Fibroblast of lung (primary cell): ENCODE measurements at regions not wholly inside any gene's neighbourhood (a gene's known extent, or its start where the extent isn't known, plus 50 kb on each side); places are given as distances from the start of the nearest gene placed in this dataset.

ENCODE experiments used
- DNase-seq, 2 donors: peaks; one replicate each; pipeline versions ENCODE4 v3.0.0 to v3.0.0-alpha.2; 2010; ENCODE audit warnings: low read depth in 2 of 2
- H2AFZ ChIP-seq: 2 replicates; pipeline ENCODE4 v1.5.1; 2012; ENCODE audit warnings: low read length, control low read depth, inconsistent platforms
- H3K27ac ChIP-seq: 2 replicates; pipeline ENCODE4 v1.5.1; 2011; ENCODE audit warnings: low read length, control low read depth; ENCODE audit not compliant: insufficient read depth
- H3K27me3 ChIP-seq: 2 replicates; pipeline ENCODE4 v1.5.1; 2011; ENCODE audit warnings: mild to moderate bottlenecking, low read length; ENCODE audit not compliant: control insufficient read depth, insufficient read depth
- H3K36me3 ChIP-seq: 2 replicates; pipeline ENCODE4 v1.5.1; 2011; ENCODE audit warnings: low read length; ENCODE audit not compliant: control insufficient read depth, insufficient read depth
- H3K4me1 ChIP-seq: 2 replicates; pipeline ENCODE4 v1.5.1; 2011; ENCODE audit warnings: low read length; ENCODE audit not compliant: control insufficient read depth, insufficient read depth; ENCODE audit errors: extremely low read depth
- H3K4me2 ChIP-seq: 2 replicates; pipeline ENCODE4 v1.5.1; 2011; ENCODE audit warnings: low read length, control low read depth; ENCODE audit not compliant: insufficient read depth; ENCODE audit errors: extremely low read depth
- H3K4me3 ChIP-seq, 4 experiments: fragments of 200-600 bp in 1 of 4; sonication (generic) in 1 of 4; replicated peaks in 1 of 4; 2 replicates each; pipeline ENCODE4 v1.5.1; 2011 to 2016; ENCODE audit warnings: low read length in 4 of 4, low read depth in 3 of 4, mild to moderate bottlenecking in 3 of 4, control low read depth in 2 of 4, inconsistent platforms in 1 of 4, mixed read lengths in 1 of 4; ENCODE audit not compliant: insufficient read depth in 1 of 4; ENCODE audit errors: control extremely low read depth in 1 of 4
- H3K79me2 ChIP-seq: 2 replicates; pipeline ENCODE4 v1.5.1; 2012; ENCODE audit warnings: mild to moderate bottlenecking, low read length, inconsistent platforms; ENCODE audit not compliant: control insufficient read depth, insufficient read depth
- H3K9ac ChIP-seq: 2 replicates; pipeline ENCODE4 v1.5.1; 2011; ENCODE audit warnings: mild to moderate bottlenecking, low read length, control low read depth; ENCODE audit not compliant: insufficient read depth
- H3K9me3 ChIP-seq: 2 replicates; pipeline ENCODE4 v1.5.1; 2012; ENCODE audit warnings: low read depth, low read length; ENCODE audit not compliant: control insufficient read depth, insufficient read depth
- H4K20me1 ChIP-seq: 2 replicates; pipeline ENCODE4 v1.5.1; 2011; ENCODE audit warnings: low read length; ENCODE audit not compliant: control insufficient read depth, insufficient read depth; ENCODE audit errors: extremely low read depth
- CTCF ChIP-seq, 2 donors: IDR thresholded peaks in 1 of 2; conservative IDR thresholded peaks in 1 of 2; 1 replicate in 1 of 2; 2 replicates in 1 of 2; pipeline ENCODE4 v1.5.1; 2011 to 2012; ENCODE audit warnings: low read length in 2 of 2, control low read depth in 1 of 2, inconsistent platforms in 1 of 2, low read depth in 1 of 2, mild to moderate bottlenecking in 1 of 2
- EZH2 ChIP-seq: IDR thresholded peaks from 2 replicates; pipeline ENCODE4 v1.5.1; 2012; ENCODE audit warnings: low read length, control low read depth, mild to moderate bottlenecking; ENCODE audit errors: missing control alignments

- H3K9me3 ChIP-seq = no peaks in the 10 kb centered on the region
- H3K27me3 ChIP-seq = no peaks in the 10 kb centered on the region
- peak in 1 of 2 donors; percentile 40 for DNase-seq
- H3K79me2 ChIP-seq = no peaks in the 10 kb centered on the region
- H3K4me3 ChIP-seq = no peak overlapping the region
- TF ChIP-seq EZH2 (no peak), CTCF (conservative IDR thresholded peaks at IDR 0.05 in 1 of 2, IDR thresholded peaks at IDR 0.05 in 1 of 2; ENCODE audit: low read depth in 1 of 2, low read length in 2 of 2) (no peak)
- no peak overlapping the region for H3K27ac ChIP-seq
- no peak overlapping the region for H2AFZ ChIP-seq
- no peaks in the 10 kb centered on the region for H4K20me1 ChIP-seq
- peaks cover 8% of the 10 kb centered on the region for H3K4me1 ChIP-seq
- H3K4me2 ChIP-seq = no peak overlapping the region
- H3K9ac ChIP-seq = no peak overlapping the region
- H3K36me3 ChIP-seq = no peaks in the 10 kb centered on the region
These were observed 90.3 kb upstream of the DUSP10 start for GRCh38 chr1:221832151-221832550.

GRCh38 chr1:221829327-221830015, 87.6 kb upstream of the DUSP10 start:
- H3K27ac ChIP-seq = peak overlapping the region; percentile 49
- TF ChIP-seq EZH2 (no peak), CTCF (conservative IDR thresholded peaks at IDR 0.05 in 1 of 2, IDR thresholded peaks at IDR 0.05 in 1 of 2; ENCODE audit: low read depth in 1 of 2, low read length in 2 of 2) (no peak)
- H3K9me3 ChIP-seq = no peaks in the 10 kb centered on the region
- no peaks in the 10 kb centered on the region for H4K20me1 ChIP-seq
- no peak overlapping the region for H3K4me3 ChIP-seq
- no peak overlapping the region for H3K9ac ChIP-seq
- no peaks in the 10 kb centered on the region for H3K27me3 ChIP-seq
- H3K36me3 ChIP-seq = no peaks in the 10 kb centered on the region
- H3K4me2 ChIP-seq = peak overlapping the region; percentile 42
- peaks cover 8% of the 10 kb centered on the region for H3K4me1 ChIP-seq
- DNase-seq = peak; percentile 82 to 97
- H3K79me2 ChIP-seq = no peaks in the 10 kb centered on the region
- peak overlapping the region; percentile 37 for H2AFZ ChIP-seq

- TF ChIP-seq CTCF (conservative IDR thresholded peaks at IDR 0.05 in 1 of 2, IDR thresholded peaks at IDR 0.05 in 1 of 2; ENCODE audit: low read depth in 1 of 2, low read length in 2 of 2) = no peak
- no peak for TF ChIP-seq EZH2
- H4K20me1 ChIP-seq = no peaks in the 10 kb centered on the region
- H3K4me2 ChIP-seq = no peak overlapping the region
- H3K9ac ChIP-seq = no peak overlapping the region
- H3K36me3 ChIP-seq = no peaks in the 10 kb centered on the region
- DNase-seq = no peak
- H3K4me3 ChIP-seq = no peak overlapping the region
- H3K27me3 ChIP-seq = no peaks in the 10 kb centered on the region
- H3K9me3 ChIP-seq = no peaks in the 10 kb centered on the region
- no peaks in the 10 kb centered on the region for H3K79me2 ChIP-seq
- H2AFZ ChIP-seq = no peak overlapping the region
- H3K4me1 ChIP-seq = peaks cover 8% of the 10 kb centered on the region
- no peak overlapping the region for H3K27ac ChIP-seq
These were observed 85.4 kb upstream of the DUSP10 start for GRCh38 chr1:221827307-221827642.
